Omental fat pad (tissue), 3 donors: ENCODE measurements at regions not wholly inside any gene's neighbourhood (a gene's known extent, or its start where the extent isn't known, plus 50 kb on each side); places are given as distances from the start of the nearest gene placed in this dataset.

Source experiments
- ATAC-seq: fragments of 150-250 bp; one replicate; pipeline ENCODE4 v1.9.1; 2016; ENCODE audit warnings: mild to moderate bottlenecking, moderate library complexity; ENCODE audit not compliant: low FRiP score
- DNase-seq: peaks from one replicate; pipeline ENCODE4 v3.0.0-alpha.2; 2019; ENCODE audit warnings: low spot score
- TF ChIP-seq, protein P1 (sequence below), 3 donors: fragments of 450-650 bp; IDR thresholded peaks; one replicate each; pipeline ENCODE4 v1.5.1; 2016 to 2017; ENCODE audit warnings: antibody characterized with exemption in 3 of 3, mild to moderate bottlenecking in 3 of 3, moderate library complexity in 2 of 3

DNA sequence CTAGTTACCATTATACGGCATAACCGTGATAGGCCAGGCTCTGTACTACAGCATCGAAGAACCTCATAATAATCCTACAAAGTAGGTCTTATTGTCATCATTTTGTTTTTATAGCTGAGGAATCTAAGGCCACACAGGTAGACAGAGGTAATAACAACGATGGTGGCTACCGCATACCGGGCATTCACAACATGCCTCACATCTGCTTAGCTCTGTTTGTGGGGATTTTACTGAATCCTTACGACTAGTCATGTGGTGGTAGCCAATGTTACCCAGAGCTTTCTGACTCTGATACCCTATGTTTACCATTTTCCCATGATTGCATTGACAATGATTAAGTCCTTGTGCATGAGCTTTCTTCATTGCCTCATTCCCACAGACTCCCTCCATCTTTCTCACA, 269.4 kb downstream of the TCF7L2 start:
- TF ChIP-seq, protein P1, sequence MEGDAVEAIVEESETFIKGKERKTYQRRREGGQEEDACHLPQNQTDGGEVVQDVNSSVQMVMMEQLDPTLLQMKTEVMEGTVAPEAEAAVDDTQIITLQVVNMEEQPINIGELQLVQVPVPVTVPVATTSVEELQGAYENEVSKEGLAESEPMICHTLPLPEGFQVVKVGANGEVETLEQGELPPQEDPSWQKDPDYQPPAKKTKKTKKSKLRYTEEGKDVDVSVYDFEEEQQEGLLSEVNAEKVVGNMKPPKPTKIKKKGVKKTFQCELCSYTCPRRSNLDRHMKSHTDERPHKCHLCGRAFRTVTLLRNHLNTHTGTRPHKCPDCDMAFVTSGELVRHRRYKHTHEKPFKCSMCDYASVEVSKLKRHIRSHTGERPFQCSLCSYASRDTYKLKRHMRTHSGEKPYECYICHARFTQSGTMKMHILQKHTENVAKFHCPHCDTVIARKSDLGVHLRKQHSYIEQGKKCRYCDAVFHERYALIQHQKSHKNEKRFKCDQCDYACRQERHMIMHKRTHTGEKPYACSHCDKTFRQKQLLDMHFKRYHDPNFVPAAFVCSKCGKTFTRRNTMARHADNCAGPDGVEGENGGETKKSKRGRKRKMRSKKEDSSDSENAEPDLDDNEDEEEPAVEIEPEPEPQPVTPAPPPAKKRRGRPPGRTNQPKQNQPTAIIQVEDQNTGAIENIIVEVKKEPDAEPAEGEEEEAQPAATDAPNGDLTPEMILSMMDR (IDR thresholded peaks at IDR 0.05), result no peak
- ATAC-seq (no peak), DNase-seq (no peak)

DNA sequence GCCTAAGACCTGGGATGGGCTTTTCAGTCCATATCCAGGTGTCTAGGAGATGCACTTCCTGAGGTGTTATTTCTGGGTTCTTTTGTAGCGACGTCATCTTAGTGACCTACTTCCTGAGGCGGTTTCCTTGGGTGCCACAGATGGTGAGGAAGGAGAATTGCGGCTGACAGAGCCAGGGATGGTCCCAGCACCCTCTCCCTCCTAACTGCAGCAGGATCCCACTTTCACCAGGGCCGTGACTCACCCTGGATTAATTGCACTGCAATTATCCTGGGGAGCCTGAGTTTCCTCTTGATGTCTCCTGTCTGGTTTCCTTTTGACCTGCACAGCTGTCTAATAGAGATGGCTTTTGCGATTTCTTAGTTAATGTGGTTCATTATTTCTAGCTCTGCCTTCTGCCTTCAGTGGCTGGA, 271.7 kb downstream of the TCF7L2 start:
- no peak for ATAC-seq
- TF ChIP-seq, protein P1 (IDR thresholded peaks at IDR 0.05), result no peak

DNA sequence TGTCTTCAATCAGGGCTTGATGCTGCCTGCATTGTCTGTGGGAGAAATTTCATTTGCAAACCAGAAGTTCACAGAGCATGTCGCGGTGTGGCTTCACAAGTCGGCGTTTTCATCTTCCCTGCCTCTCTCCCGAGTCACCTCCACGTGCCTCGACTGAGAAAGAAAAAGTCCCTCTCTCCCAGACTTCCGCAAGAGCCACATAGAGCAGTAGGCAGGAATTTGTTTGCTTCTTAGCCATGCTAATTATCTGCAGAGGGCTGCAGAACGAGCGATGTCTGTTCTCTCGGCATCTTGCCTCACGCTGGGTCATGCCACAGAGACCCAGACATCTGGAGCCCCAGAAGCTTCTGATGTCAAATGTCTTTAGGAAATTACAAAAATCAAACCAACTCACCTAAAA, 272.2 kb downstream of the TCF7L2 start:
- TF ChIP-seq, protein P1 (IDR thresholded peaks at IDR 0.05), result no peak
- DNase-seq (no peak), ATAC-seq (no peak)

More for the DNA sequence above, 271.7 kb downstream of the TCF7L2 start:
- DNase-seq, result no peak

DNA sequence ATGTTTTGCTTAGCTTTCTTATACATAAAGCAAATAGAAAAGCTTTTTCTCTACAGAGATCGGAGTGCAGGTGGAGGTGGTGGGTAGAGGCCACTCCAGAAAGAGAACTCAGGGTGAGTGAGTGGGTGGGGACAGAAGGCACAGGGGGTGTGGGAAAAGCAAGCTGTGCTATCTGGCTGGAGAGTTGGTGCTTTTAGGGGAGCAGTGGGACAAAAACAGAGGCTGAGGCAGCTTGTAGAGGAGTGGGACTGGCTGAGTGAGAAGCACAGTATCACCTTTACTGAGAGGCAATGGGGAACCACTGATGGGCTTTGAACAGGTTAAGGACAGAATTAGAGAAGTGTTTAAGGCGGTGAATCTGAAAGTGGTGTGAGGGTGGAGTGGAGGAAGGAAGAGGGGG, 275.3 kb downstream of the TCF7L2 start:
- TF ChIP-seq, protein P1 (IDR thresholded peaks at IDR 0.05), result no peak
- no peak for DNase-seq
- no peak for ATAC-seq

DNA sequence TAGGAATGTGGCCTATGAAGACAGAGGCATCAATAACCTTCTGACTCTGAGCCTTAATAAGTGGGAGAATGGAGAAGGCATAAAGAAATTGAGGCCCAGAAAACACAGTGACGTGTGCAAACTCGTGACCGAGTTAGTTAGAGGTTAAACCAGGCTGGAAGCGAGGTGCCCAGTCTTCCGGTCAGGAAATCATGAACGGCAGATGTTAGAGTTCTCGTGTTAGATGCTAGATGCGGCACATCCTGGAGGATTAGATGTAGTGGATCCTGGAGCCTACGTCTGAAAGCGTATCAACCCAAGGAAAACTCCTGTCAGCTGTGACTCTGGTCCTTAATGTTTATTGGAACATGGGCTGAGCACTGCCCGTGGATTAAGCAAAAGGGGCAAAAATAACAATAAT, 275.9 kb downstream of the TCF7L2 start:
- DNase-seq (no peak), ATAC-seq (no peak)
- TF ChIP-seq, protein P1 (IDR thresholded peaks at IDR 0.05), result no peak

DNA sequence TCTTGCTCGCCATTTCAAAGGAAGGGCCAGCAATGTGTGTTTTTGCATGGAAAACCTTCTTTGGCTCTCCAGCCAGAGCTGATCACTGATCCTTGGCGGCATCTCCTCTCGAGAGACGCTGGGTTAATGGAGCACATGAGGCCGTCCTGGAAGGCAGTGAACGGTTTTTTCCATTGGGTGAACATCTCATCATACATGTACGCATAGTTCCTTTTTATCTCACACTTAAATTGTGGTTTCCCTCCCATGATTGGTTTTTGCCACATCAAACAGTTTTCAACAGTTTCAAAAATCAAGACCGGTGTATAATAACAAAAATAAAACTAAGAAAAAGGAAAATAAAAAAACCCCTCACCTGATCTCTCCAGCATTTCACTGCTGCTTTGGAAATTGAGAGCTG, 276.4 kb downstream of the TCF7L2 start:
- TF ChIP-seq, protein P1 (IDR thresholded peaks at IDR 0.05), result no peak
- ATAC-seq (no peak), DNase-seq (no peak)

DNA sequence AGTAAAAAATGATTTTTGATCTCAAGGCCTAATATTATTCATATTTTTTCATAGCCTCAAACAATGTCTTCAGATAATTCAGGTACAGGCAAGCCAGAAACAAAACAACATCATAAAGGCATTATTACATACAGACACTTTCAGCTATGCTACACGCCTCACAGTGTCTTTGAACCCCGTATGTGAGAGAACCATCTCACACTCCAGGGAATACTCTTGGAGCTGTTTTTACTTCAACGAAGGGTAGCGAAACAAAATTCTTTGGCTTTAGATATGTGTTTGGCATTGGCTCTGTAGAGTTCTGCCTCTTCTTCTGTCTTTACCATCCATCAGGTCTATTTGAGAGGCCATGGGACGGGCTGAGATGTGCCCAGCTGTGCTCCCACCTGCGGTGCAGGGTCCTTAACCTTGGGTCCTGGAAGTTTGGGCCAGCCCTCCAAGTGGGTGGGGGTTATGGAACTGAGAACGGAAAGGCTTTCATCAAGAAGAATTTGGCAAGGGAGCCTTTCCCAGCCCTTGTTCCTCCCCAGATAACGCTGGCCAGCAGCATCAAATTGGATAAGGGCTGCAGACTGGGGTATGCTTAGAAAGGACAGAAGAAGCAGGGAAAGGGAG, 276.9 kb downstream of the TCF7L2 start:
- TF ChIP-seq, protein P1 (IDR thresholded peaks at IDR 0.05), result no peak
- DNase-seq (no peak), ATAC-seq (no peak)
